Natural killer cell (primary cell): ENCODE measurements at regions not wholly inside any gene's neighbourhood (a gene's known extent, or its start where the extent isn't known, plus 50 kb on each side); places are given as distances from the start of the nearest gene placed in this dataset.

ENCODE experiments used
- ATAC-seq, 3 donors: fragments of 150-1000 bp in 2 of 3; fragments of 200-7000 bp in 1 of 3; cut with Tn5 transposase; 1 replicate in 1 of 3; 2 replicates in 2 of 3; pipeline ENCODE4 v1.10.0; 2021; ENCODE audit warnings: mild to moderate bottlenecking in 2 of 3, moderate library complexity in 2 of 3
- DNase-seq, 2 donors: peaks; one replicate each; pipeline versions ENCODE4 v3.0.0 to v3.0.0-alpha.2; 2013 to 2021; ENCODE audit warnings: mixed read lengths in 1 of 2
- H3K27ac ChIP-seq: one replicate; pipeline ENCODE4 v1.5.1; 2013; ENCODE audit warnings: mild to moderate bottlenecking, low read length
- H3K27me3 ChIP-seq: one replicate; pipeline ENCODE4 v1.6.1; 2013; ENCODE audit warnings: low read length; ENCODE audit not compliant: control insufficient read depth, insufficient read depth
- H3K36me3 ChIP-seq: one replicate; pipeline ENCODE4 v1.6.1; 2013; ENCODE audit warnings: low read length; ENCODE audit not compliant: control insufficient read depth, insufficient read depth
- H3K4me1 ChIP-seq: one replicate; pipeline ENCODE4 v1.6.1; 2013; ENCODE audit warnings: low read length; ENCODE audit not compliant: control insufficient read depth, insufficient read depth
- H3K4me3 ChIP-seq: one replicate; pipeline ENCODE4 v1.5.1; 2013; ENCODE audit warnings: low read length
- H3K9me3 ChIP-seq: one replicate; pipeline ENCODE4 v1.6.1; 2013; ENCODE audit warnings: low read length; ENCODE audit not compliant: control insufficient read depth, insufficient read depth
- H3K27ac Mint-ChIP-seq, 2 donors: one replicate each; pipeline ENCODE4 v1.8.0; 2022; ENCODE audit warnings: mild to moderate bottlenecking in 2 of 2, mixed read lengths in 2 of 2, moderate library complexity in 1 of 2
- H3K27me3 Mint-ChIP-seq, 2 donors: one replicate each; pipeline ENCODE4 v1.8.0; 2022; ENCODE audit warnings: low read depth in 2 of 2, mixed read lengths in 2 of 2
- H3K36me3 Mint-ChIP-seq: one replicate; pipeline ENCODE4 v1.8.0; 2022; ENCODE audit warnings: mixed read lengths
- H3K4me1 Mint-ChIP-seq, 2 donors: one replicate each; pipeline ENCODE4 v1.8.0; 2022; ENCODE audit warnings: mixed read lengths in 2 of 2
- H3K4me3 Mint-ChIP-seq: one replicate; pipeline ENCODE4 v1.8.0; 2022; ENCODE audit warnings: mild to moderate bottlenecking, moderate library complexity, mixed read lengths
- H3K9me3 Mint-ChIP-seq, 2 donors: one replicate each; pipeline ENCODE4 v1.8.0; 2022; ENCODE audit warnings: mixed read lengths in 2 of 2
- WGBS: methylation state at CpG from one replicate; pipeline ENCODE4 v1.1.7; 2013; ENCODE audit warnings: missing lambda C conversion rate; ENCODE audit not compliant: insufficient coverage; 5-methylcytosine and 5-hydroxymethylcytosine counted together
- intact Hi-C: fragments of 100-400 bp; cut with micrococcal nuclease; formaldehyde crosslinking; loops from one replicate; pipeline ENCODE4 v1.14.2; 2022
- TF ChIP-seq, protein P1 (sequence below): fragments of 200-600 bp; IDR thresholded peaks from one replicate; pipeline ENCODE4 v1.8.0; 2022; ENCODE audit warnings: antibody characterized with exemption

DNA sequence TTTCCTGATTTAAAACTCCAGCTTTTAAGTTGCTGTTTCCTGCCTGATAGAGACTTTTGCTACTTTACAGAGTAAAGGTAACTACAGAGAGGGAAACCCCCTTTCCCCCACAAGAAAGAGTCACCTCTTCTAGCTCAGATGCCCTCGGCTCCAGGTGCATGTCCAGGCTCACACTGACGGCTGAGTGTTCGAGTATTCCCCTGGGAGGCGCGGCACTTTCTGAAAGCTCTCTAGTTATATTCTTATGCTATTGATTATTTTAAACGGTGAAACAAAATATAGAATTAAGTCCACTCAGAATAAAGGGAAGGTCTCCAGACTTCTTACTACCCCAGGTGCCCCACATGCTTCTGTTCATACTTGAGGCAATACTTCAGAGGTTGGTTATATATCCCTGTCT is 160.3 kb upstream of the FMN2 start:
- no peaks in the 10 kb centered on the region for H3K4me1 ChIP-seq
- TF ChIP-seq, protein P1, sequence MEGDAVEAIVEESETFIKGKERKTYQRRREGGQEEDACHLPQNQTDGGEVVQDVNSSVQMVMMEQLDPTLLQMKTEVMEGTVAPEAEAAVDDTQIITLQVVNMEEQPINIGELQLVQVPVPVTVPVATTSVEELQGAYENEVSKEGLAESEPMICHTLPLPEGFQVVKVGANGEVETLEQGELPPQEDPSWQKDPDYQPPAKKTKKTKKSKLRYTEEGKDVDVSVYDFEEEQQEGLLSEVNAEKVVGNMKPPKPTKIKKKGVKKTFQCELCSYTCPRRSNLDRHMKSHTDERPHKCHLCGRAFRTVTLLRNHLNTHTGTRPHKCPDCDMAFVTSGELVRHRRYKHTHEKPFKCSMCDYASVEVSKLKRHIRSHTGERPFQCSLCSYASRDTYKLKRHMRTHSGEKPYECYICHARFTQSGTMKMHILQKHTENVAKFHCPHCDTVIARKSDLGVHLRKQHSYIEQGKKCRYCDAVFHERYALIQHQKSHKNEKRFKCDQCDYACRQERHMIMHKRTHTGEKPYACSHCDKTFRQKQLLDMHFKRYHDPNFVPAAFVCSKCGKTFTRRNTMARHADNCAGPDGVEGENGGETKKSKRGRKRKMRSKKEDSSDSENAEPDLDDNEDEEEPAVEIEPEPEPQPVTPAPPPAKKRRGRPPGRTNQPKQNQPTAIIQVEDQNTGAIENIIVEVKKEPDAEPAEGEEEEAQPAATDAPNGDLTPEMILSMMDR = no peak
- no peaks in the 10 kb centered on the region for H3K9me3 ChIP-seq
- ATAC-seq = no peak
- H3K36me3 ChIP-seq = no peaks in the 10 kb centered on the region
- intact Hi-C loops = no loop called here
- no peak overlapping the region for H3K4me3 Mint-ChIP-seq
- WGBS = 88% methylated on average over 4 of the region's 6 CpGs
- H3K27me3 ChIP-seq = no peaks in the 10 kb centered on the region
- DNase-seq = no peak
- no peak overlapping the region for H3K27ac Mint-ChIP-seq
- H3K27ac ChIP-seq = no peak overlapping the region
- no peaks in the 10 kb centered on the region for H3K27me3 Mint-ChIP-seq
- peaks cover 0 to 2% of the 10 kb centered on the region in 2 donors for H3K9me3 Mint-ChIP-seq
- H3K4me1 Mint-ChIP-seq = no peaks in the 10 kb centered on the region
- H3K4me3 ChIP-seq = no peak overlapping the region
- H3K36me3 Mint-ChIP-seq = no peaks in the 10 kb centered on the region

DNA sequence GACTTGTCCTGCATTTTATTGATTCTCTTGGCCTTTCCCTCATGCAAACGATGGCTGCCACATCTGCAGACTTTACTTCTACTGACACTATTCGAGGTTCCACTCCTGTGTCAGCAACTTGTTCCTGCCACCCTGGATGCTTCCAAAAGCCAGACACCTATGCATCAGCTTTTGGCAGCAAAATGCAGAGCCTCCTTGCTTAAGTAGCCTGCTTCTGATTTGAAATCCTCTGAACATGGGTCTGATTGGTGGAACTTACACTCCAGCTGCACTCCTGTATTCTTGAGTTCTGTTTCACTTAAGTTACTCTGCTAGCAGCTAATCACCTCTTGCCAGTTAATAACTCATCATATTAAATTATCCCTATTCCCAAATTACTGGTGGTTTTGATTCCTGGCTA is 152.1 kb upstream of the FMN2 start:
- Histone ChIP-seq H3K27ac (no peak overlapping the region), H3K4me3 (no peak overlapping the region), H3K36me3 (no peaks in the 10 kb centered on the region), H3K4me1 (no peaks in the 10 kb centered on the region), H3K9me3 (peaks cover 3% of the 10 kb centered on the region), H3K27me3 (no peaks in the 10 kb centered on the region)
- Mint-ChIP-seq H3K27ac (no peak overlapping the region), H3K4me1 (no peaks in the 10 kb centered on the region), H3K4me3 (no peak overlapping the region), H3K27me3 (peaks cover 0 to 11% of the 10 kb centered on the region in 2 donors), H3K36me3 (no peaks in the 10 kb centered on the region), H3K9me3 (no peaks in the 10 kb centered on the region)
- intact Hi-C loops = no loop called here
- ATAC-seq (no peak), DNase-seq (no peak)
- WGBS = 80% methylated on average over 2 of the region's 2 CpGs
- TF ChIP-seq, protein P1 = no peak

DNA sequence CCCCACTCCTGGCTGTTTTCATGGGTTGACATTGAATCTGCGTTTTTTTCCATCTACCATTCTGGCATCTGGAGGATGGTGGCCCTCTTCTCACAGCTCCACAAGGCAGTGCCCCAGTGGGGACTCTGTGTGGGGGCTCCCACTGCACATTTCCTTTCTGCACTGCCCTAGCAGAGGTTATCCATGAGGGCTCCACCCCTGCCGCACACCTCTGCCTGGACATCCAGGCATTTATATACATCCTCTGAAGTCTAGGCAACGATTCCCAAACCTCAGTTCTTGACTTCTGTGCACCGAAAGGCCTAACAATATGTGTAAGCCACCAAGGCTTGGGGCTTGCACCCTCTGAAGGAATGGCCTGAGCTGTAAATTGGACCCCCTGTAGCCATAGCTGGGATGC is 147.9 kb upstream of the FMN2 start:
- no peaks in the 10 kb centered on the region for H3K9me3 Mint-ChIP-seq
- no peak overlapping the region for H3K4me3 Mint-ChIP-seq
- no peak overlapping the region for H3K27ac ChIP-seq
- intact Hi-C loops = no loop called here
- H3K36me3 ChIP-seq = no peaks in the 10 kb centered on the region
- ATAC-seq (no peak), DNase-seq (no peak)
- no peaks in the 10 kb centered on the region for H3K4me1 Mint-ChIP-seq
- H3K36me3 Mint-ChIP-seq = no peaks in the 10 kb centered on the region
- H3K27me3 Mint-ChIP-seq = no peaks in the 10 kb centered on the region
- TF ChIP-seq, protein P1 = no peak
- peaks cover 3% of the 10 kb centered on the region for H3K9me3 ChIP-seq
- no peak overlapping the region for H3K27ac Mint-ChIP-seq
- no peaks in the 10 kb centered on the region for H3K4me1 ChIP-seq
- no peaks in the 10 kb centered on the region for H3K27me3 ChIP-seq
- 74% methylated on average over 4 of the region's 4 CpGs for WGBS
- H3K4me3 ChIP-seq = no peak overlapping the region

DNA sequence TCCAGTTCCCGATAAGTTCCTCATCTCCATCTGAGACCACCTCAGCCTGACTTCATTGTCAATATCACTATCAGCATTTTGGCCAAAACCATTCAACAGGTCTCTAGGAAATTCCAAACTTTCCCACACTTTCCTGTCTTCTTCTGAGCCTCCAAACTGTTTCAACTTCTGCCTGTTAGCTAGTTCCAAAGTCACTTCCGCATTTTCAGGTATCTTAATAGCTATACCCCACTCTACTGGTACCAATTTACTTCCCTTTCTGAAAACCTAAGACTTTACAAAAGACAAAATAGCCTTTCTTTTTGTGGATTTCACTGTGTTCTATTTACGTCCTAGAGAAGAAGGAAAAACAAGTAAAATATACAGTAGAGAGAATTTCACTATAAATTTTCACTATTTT is 147.0 kb upstream of the FMN2 start:
- H3K27me3 Mint-ChIP-seq = no peaks in the 10 kb centered on the region
- TF ChIP-seq, protein P1 = no peak
- no peak overlapping the region for H3K27ac ChIP-seq
- H3K36me3 ChIP-seq = no peaks in the 10 kb centered on the region
- H3K4me1 Mint-ChIP-seq = no peaks in the 10 kb centered on the region
- H3K27me3 ChIP-seq = no peaks in the 10 kb centered on the region
- no peak overlapping the region for H3K4me3 ChIP-seq
- H3K9me3 ChIP-seq = peaks cover 3% of the 10 kb centered on the region
- no peaks in the 10 kb centered on the region for H3K9me3 Mint-ChIP-seq
- 48% methylated on average over 2 of the region's 3 CpGs for WGBS
- no peaks in the 10 kb centered on the region for H3K4me1 ChIP-seq
- no peak overlapping the region for H3K4me3 Mint-ChIP-seq
- intact Hi-C loops = no loop called here
- no peak for ATAC-seq
- no peaks in the 10 kb centered on the region for H3K36me3 Mint-ChIP-seq
- H3K27ac Mint-ChIP-seq = no peak overlapping the region
- no peak for DNase-seq
